Naive B cell (primary cell): ENCODE measurements at regions not wholly inside any gene's neighbourhood (a gene's known extent, or its start where the extent isn't known, plus 50 kb on each side); places are given as distances from the start of the nearest gene placed in this dataset.
"Not testable (repeated sequence)": the region's sequence is repeated elsewhere in the genome, so short reads cannot be mapped to it uniquely, and the experiment has no call there.

Experiments used
- ATAC-seq, 2 donors: fragments of 150-1000 bp; cut with Tn5 transposase; 2 replicates each; pipeline ENCODE4 v1.10.0; 2021; ENCODE audit warnings: low read depth in 2 of 2, mild to moderate bottlenecking in 2 of 2, moderate library complexity in 2 of 2
- DNase-seq: peaks from one replicate; pipeline ENCODE4 v3.0.0; 2022
- H3K27ac Mint-ChIP-seq, 6 donors: one replicate each; pipeline ENCODE4 v1.8.0; 2020 to 2022; ENCODE audit warnings: mild to moderate bottlenecking in 6 of 6, mixed read lengths in 6 of 6, moderate library complexity in 5 of 6, inconsistent platforms in 2 of 6
- H3K27me3 Mint-ChIP-seq, 3 donors: one replicate each; pipeline ENCODE4 v1.8.0; 2021 to 2022; ENCODE audit warnings: mixed read lengths in 3 of 3, mild to moderate bottlenecking in 1 of 3
- H3K36me3 Mint-ChIP-seq, 2 donors: one replicate each; pipeline ENCODE4 v1.8.0; 2020 to 2022; ENCODE audit warnings: mixed read lengths in 2 of 2, inconsistent platforms in 1 of 2, mild to moderate bottlenecking in 1 of 2
- H3K4me1 Mint-ChIP-seq, 3 donors: one replicate each; pipeline ENCODE4 v1.8.0; 2020 to 2022; ENCODE audit warnings: mixed read lengths in 3 of 3, inconsistent platforms in 1 of 3, mild to moderate bottlenecking in 1 of 3, moderate library complexity in 1 of 3
- H3K4me3 Mint-ChIP-seq, 8 donors: one replicate each; pipeline ENCODE4 v1.8.0; 2020 to 2022; ENCODE audit warnings: mild to moderate bottlenecking in 8 of 8, mixed read lengths in 8 of 8, moderate library complexity in 8 of 8, inconsistent platforms in 2 of 8
- H3K9me3 Mint-ChIP-seq, 7 donors: one replicate each; pipeline ENCODE4 v1.8.0; 2020 to 2022; ENCODE audit warnings: mixed read lengths in 7 of 7, mild to moderate bottlenecking in 5 of 7, inconsistent platforms in 2 of 7, moderate library complexity in 1 of 7

DNA sequence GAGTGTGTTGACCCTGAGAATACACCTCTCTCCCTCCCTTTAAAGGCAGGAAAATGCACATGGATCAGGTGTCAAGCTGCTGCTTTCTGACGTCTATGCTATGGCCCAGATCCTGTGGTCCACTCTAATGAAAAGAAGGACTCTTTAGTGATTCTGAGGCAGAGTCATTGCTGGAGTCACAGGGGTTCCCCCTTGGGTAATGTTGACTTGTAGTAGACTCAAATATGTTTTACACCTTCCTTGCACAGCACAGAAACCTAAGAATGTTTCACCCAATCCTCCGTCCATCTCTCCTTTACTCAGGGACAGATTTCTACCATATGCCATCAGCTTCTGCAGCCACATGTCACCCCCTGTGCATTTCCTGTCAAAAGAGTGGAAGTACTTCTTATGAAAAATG, 525.4 kb downstream of the TMEM121 start:
- Mint-ChIP-seq H3K4me3 (no peak overlapping the region), H3K27me3 (peaks cover 0 to 4% (median 0%) of the 10 kb centered on the region in 3 donors), H3K27ac (no peak overlapping the region), H3K9me3 (no peaks in the 10 kb centered on the region), H3K4me1 (peaks cover 0 to 4% (median 0%) of the 10 kb centered on the region in 3 donors), H3K36me3 (no peaks in the 10 kb centered on the region)
- ATAC-seq (no peak), DNase-seq (no peak)

GRCh38 chr14:106055289-106055688, 528.9 kb downstream of the TMEM121 start:
- peak overlapping the region in 1 of 6 donors; percentile 47 for H3K27ac Mint-ChIP-seq
- DNase-seq (no peak), ATAC-seq (no peak)
- peaks cover 0 to 4% (median 0%) of the 10 kb centered on the region in 3 donors for H3K4me1 Mint-ChIP-seq
- no peaks in the 10 kb centered on the region for H3K9me3 Mint-ChIP-seq
- peaks cover 0 to 4% (median 0%) of the 10 kb centered on the region in 3 donors for H3K27me3 Mint-ChIP-seq
- H3K36me3 Mint-ChIP-seq = no peaks in the 10 kb centered on the region
- no peak overlapping the region for H3K4me3 Mint-ChIP-seq

DNA sequence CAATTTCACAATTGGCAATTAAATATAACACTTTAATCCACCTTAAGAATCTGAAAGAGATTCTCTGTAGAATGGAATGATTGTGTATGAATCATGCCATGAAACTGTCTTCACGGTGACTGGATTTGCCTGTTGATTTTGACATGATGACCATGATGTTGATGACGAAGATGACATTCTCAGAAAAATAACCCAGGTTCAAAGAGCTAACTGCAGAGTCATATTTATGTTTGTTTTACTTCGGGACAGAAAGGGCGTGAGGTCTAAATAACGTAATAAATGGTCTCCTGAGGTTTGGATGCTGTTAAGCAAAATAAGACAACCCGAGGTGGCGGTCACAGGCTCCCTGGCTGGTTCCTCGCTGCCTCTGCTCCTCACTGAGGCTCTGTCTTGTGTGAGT, 532.0 kb downstream of the TMEM121 start:
- peaks cover 0 to 21% (median 6%) of the 10 kb centered on the region in 3 donors for H3K4me1 Mint-ChIP-seq
- no peaks in the 10 kb centered on the region for H3K9me3 Mint-ChIP-seq
- ATAC-seq (no peak), DNase-seq (no peak)
- peaks cover 0 to 4% (median 0%) of the 10 kb centered on the region in 3 donors for H3K27me3 Mint-ChIP-seq
- no peak overlapping the region for H3K4me3 Mint-ChIP-seq
- H3K36me3 Mint-ChIP-seq = no peaks in the 10 kb centered on the region
- no peak overlapping the region for H3K27ac Mint-ChIP-seq

GRCh38 chr14:106060276-106060975, 534.0 kb downstream of the TMEM121 start:
- H3K4me1 Mint-ChIP-seq = peaks cover 0 to 17% (median 6%) of the 10 kb centered on the region in 3 donors
- H3K27ac Mint-ChIP-seq = no peak overlapping the region
- H3K9me3 Mint-ChIP-seq = no peaks in the 10 kb centered on the region
- ATAC-seq = no peak
- no peak overlapping the region for H3K4me3 Mint-ChIP-seq
- no peaks in the 10 kb centered on the region for H3K36me3 Mint-ChIP-seq
- no peak for DNase-seq
- peaks cover 0 to under 1% (median 0%) of the 10 kb centered on the region in 3 donors for H3K27me3 Mint-ChIP-seq

DNA sequence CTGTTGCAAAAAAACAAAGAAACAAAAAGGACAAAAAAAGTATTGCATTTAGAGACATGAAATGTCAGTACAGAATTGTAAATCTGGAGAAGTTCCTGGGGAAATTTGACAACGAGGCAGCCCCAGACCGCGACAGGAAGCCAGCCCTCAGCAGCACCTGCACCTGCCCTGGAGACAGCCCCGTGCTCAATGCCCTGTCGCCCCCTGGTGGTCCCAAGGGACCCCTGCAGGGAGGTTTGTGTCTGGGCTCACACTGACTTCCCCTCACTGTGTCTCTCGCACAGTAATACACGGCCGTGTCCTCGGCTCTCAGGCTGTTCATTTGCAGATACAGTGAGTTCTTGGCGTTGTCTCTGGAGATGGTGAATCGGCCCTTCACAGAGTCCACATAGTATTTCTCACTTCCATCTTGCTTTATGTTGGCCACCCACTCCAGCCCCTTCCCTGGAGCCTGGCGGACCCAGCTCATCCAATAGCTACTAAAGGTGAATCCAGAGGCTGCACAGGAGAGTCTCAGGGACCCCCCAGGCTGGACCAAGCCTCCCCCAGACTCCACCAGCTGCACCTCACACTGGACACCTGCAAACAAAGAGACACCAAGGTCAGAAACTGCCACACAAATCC, 535.6 kb downstream of the TMEM121 start:
- H3K9me3 Mint-ChIP-seq, H3K27me3 Mint-ChIP-seq, H3K36me3 Mint-ChIP-seq: not testable (repeated sequence)
- H3K4me1 Mint-ChIP-seq = peaks cover 0 to 17% (median 6%) of the 10 kb centered on the region in 3 donors
- ATAC-seq = peak; percentile 60 to 84
- H3K27ac Mint-ChIP-seq = peak overlapping the region in 4 of 6 donors; percentile 57 to 90 (median 74)
- H3K4me3 Mint-ChIP-seq = peak overlapping the region; percentile 35 to 91 (median 74)
- peak; percentile 74 for DNase-seq

DNA sequence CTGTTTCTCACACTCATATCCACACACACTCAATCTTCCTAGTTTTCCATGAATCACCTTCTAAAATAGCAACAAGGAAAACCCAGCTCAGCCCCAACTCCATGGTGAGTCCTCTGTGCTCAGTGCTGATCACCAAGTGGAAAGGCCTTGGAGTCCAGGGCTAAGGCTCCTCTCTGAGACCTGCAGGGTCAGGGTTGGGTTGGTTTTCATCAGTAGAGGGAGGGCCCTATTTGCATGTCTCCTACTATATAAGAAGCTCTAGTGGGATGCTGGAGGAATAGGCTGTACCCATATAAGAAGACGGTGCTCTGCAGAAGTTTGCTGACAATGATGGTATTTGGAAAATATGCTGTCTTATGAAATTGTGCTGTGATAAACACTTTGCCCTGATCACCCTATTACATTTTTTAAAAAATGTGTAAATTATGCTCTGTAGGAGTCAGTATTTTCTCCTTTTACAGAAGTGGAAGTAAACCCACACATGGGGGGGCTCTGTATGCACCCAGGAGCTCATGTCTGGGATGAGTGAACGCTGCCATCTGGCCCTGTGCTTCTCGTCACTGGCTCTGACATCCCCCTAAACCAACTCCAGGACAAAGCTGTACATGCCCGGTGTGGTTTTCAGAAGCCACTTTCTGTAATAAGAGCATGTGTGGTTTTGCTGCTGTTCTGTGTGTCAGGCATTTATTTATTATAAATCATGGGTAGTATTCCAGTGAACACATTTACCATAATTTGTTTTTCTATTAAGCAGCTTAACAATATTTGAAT, 536.3 kb downstream of the TMEM121 start:
- no peaks in the 10 kb centered on the region for H3K36me3 Mint-ChIP-seq
- peak overlapping the region; percentile 35 to 91 (median 74) for H3K4me3 Mint-ChIP-seq
- peak in 1 of 2 donors; percentile 40 for ATAC-seq
- no peak for DNase-seq
- no peaks in the 10 kb centered on the region for H3K27me3 Mint-ChIP-seq
- H3K27ac Mint-ChIP-seq = peak overlapping the region in 5 of 6 donors; percentile 44 to 90 (median 79)
- no peaks in the 10 kb centered on the region for H3K9me3 Mint-ChIP-seq
- peaks cover 0 to 17% (median 6%) of the 10 kb centered on the region in 3 donors for H3K4me1 Mint-ChIP-seq

DNA sequence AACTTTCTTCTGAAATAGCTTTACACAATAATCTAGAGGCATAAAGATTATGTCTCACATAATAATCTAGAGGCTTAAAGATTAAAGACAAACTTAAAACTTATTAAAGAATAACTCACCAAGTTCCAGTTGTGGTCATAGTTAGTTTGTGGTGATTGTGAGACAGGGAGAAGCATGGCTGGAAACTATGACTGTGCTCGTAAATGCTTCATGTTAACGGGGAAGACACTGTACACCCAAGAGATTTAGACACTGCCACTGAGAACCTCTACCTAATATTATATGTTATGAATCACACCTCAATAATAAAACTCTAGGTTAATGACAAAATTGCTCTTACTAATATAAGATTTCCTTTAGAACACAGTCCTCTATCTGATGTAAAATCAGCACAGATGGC, 541.6 kb downstream of the TMEM121 start:
- ATAC-seq = no peak
- H3K4me3 Mint-ChIP-seq = no peak overlapping the region
- H3K27ac Mint-ChIP-seq = no peak overlapping the region
- H3K9me3 Mint-ChIP-seq = no peaks in the 10 kb centered on the region
- no peaks in the 10 kb centered on the region for H3K36me3 Mint-ChIP-seq
- H3K4me1 Mint-ChIP-seq = peaks cover 4 to 6% (median 5%) of the 10 kb centered on the region in 3 donors
- DNase-seq = no peak
- no peaks in the 10 kb centered on the region for H3K27me3 Mint-ChIP-seq

DNA sequence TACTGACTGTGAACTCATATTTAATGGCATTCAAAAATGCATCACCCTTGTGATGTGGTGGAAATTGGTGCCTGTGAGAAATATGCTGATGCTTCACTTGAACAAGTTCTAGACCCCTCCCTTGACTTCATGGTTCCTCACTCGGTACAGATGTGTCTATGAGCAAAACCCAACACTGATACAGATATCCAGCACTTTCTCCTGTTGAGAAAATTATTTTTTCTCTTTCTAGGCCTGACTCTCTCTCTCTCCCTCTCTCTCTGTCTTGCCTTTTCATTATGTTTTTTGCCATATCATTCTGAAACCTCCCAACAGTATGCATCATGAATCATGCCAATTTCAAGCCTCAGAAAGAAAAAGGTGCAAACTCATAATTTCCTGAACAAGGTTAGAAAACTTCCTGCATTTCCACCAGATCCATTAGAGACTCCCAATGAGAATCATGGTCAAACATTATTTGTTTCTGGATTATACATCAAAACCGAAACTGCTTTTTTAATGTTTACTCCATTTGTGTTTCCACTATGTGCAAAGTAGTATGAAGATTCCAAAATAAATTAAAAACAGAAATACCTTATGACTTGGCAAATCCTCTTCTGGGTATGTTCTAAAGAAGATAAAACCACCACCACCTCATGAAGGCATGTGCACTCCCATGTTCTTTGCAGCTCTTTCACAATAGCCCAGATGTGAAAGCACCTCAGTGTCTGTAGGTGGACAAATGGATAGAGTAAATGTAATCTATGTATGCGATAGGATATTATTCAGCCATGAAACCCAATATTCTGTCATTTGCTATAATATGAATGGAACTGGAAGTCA, 543.6 kb downstream of the TMEM121 start:
- H3K27ac Mint-ChIP-seq = no peak overlapping the region
- no peaks in the 10 kb centered on the region for H3K9me3 Mint-ChIP-seq
- H3K4me3 Mint-ChIP-seq = no peak overlapping the region
- DNase-seq = no peak
- no peak for ATAC-seq
- no peaks in the 10 kb centered on the region for H3K36me3 Mint-ChIP-seq
- peaks cover 4 to 6% (median 5%) of the 10 kb centered on the region in 3 donors for H3K4me1 Mint-ChIP-seq
- H3K27me3 Mint-ChIP-seq = no peaks in the 10 kb centered on the region

- H3K4me1 Mint-ChIP-seq = no peaks in the 10 kb centered on the region
- H3K36me3 Mint-ChIP-seq = no peaks in the 10 kb centered on the region
- no peaks in the 10 kb centered on the region for H3K9me3 Mint-ChIP-seq
- ATAC-seq = no peak
- no peaks in the 10 kb centered on the region for H3K27me3 Mint-ChIP-seq
- no peak for DNase-seq
- H3K4me3 Mint-ChIP-seq = no peak overlapping the region
- H3K27ac Mint-ChIP-seq = no peak overlapping the region
These were observed 554.5 kb downstream of the TMEM121 start for GRCh38 chr14:106080922-106081321.

- H3K4me3 Mint-ChIP-seq = peak overlapping the region in 1 of 8 donors; percentile 67
- DNase-seq, H3K27ac Mint-ChIP-seq, H3K36me3 Mint-ChIP-seq, H3K27me3 Mint-ChIP-seq, H3K9me3 Mint-ChIP-seq, H3K4me1 Mint-ChIP-seq: not testable (repeated sequence)
- ATAC-seq = peak in 1 of 2 donors; percentile 55
These were observed 555.3 kb downstream of the TMEM121 start for GRCh38 chr14:106081721-106082120.

- no peak overlapping the region for H3K4me3 Mint-ChIP-seq
- no peaks in the 10 kb centered on the region for H3K9me3 Mint-ChIP-seq
- no peak for DNase-seq
- H3K4me1 Mint-ChIP-seq = no peaks in the 10 kb centered on the region
- H3K36me3 Mint-ChIP-seq = no peaks in the 10 kb centered on the region
- no peaks in the 10 kb centered on the region for H3K27me3 Mint-ChIP-seq
- peak overlapping the region in 1 of 6 donors; percentile 57 for H3K27ac Mint-ChIP-seq
- ATAC-seq = no peak
These were observed 556.7 kb downstream of the TMEM121 start for GRCh38 chr14:106083082-106083481.

DNA sequence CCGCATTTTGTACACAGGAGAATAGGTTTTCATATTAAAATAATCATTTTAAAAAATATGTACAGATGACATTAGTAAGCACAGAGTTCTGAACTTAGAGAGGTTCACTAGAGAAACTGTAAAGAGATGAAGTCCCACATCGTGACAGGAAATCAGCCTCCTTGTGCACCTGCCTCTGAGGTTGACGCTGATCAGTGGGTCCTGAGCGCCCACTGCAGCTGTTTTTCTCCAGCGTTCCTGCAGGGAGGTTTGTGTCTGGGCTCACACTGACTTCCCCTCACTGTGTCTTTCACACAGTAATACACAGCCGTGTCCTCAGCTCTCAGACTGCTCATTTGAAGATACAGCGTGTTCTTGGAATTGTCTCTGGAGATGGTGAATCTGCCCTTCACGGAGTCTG, 561.5 kb downstream of the TMEM121 start:
- no peaks in the 10 kb centered on the region for H3K4me1 Mint-ChIP-seq
- no peaks in the 10 kb centered on the region for H3K9me3 Mint-ChIP-seq
- no peaks in the 10 kb centered on the region for H3K36me3 Mint-ChIP-seq
- H3K27me3 Mint-ChIP-seq = no peaks in the 10 kb centered on the region
- DNase-seq = no peak
- peak; percentile 30 to 53 for ATAC-seq
- H3K27ac Mint-ChIP-seq = no peak overlapping the region
- H3K4me3 Mint-ChIP-seq = peak overlapping the region in 1 of 8 donors; percentile 26

DNA sequence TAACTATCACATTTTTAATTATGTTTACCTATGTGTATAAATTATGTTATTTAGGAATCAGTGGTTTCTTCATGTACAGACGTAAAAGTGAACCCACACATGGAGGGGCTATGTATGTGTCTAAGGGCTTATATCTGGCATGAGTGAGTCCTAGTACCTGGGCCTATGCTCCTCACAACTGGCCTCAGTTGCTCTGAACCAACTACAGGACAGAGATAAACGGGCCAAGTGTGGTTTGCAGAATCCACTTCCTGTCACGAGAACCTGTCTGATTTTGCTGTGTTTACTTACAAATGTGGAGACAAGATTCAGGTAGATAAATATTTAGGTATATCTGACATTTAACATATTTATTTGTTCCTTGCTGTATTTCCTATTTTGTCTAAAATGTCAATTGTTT, 562.5 kb downstream of the TMEM121 start:
- ATAC-seq, H3K4me3 Mint-ChIP-seq, H3K27me3 Mint-ChIP-seq, H3K36me3 Mint-ChIP-seq, H3K9me3 Mint-ChIP-seq, H3K4me1 Mint-ChIP-seq, DNase-seq, H3K27ac Mint-ChIP-seq: not testable (repeated sequence)
